ENCODE measurements at regions not wholly inside any gene's neighbourhood (a gene's known extent, or its start where the extent isn't known, plus 50 kb on each side); places are given as distances from the start of the nearest gene placed in this dataset.

DNA sequence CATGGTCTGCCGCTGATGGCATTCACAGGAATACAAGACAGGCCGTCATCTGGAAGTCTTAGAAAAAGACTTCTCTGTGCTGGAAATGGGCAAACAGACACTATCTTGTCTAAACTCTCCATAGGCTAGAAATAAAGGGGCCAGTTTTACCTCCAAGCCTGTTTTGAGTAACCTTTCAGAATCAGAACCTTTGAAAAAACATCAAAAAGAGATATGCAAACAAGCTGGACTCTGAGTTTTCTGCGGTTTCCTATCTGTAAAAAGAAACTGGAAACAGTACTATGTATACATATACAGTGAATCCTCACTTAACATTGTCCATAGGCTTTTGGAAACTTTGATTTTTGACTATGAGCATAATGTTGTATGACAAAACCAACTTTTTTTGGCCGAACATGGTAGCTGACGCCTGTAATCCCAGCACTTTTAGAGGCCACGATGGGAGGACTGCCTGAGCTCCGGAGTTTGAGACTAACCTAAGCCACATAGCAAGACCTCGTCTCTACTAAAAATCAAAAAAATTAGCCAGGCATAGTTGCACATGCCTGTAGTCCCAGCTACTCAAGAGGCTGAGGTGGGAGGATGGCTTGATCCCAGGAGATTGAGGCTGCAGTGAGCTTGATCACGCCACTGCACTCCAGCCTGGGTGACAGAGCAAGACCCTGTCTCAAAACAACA is 92.9 kb upstream of the MAX start:
- H3K27ac Mint-ChIP-seq = no peak overlapping the region
- TF ChIP-seq CTCF (IDR thresholded peaks at IDR 0.05; ENCODE audit: unreplicated experiment) = no peak
- H3K36me3 Mint-ChIP-seq (ENCODE audit: insufficient read depth) = no peaks in the 10 kb centered on the region
- H3K9me3 Mint-ChIP-seq (ENCODE audit: low read depth) = no peaks in the 10 kb centered on the region
- peaks cover 12% of the 10 kb centered on the region for H3K27me3 Mint-ChIP-seq
- no peak overlapping the region for H3K4me3 Mint-ChIP-seq (ENCODE audit: low read depth)
- DNase-seq (ENCODE audit: low spot score, unreplicated experiment) = no peak
- no peaks in the 10 kb centered on the region for H3K4me1 Mint-ChIP-seq (ENCODE audit: low read depth)

- Mint-ChIP-seq H3K9me3 (ENCODE audit: low read depth) (peaks cover 4% of the 10 kb centered on the region), H3K36me3 (ENCODE audit: insufficient read depth) (peaks cover 1% of the 10 kb centered on the region), H3K27ac (no peak overlapping the region), H3K4me1 (ENCODE audit: low read depth) (no peaks in the 10 kb centered on the region), H3K4me3 (ENCODE audit: low read depth) (no peak overlapping the region), H3K27me3 (peaks cover 4% of the 10 kb centered on the region)
- TF ChIP-seq CTCF (IDR thresholded peaks at IDR 0.05; ENCODE audit: unreplicated experiment) = no peak
- DNase-seq (ENCODE audit: low spot score, unreplicated experiment) = no peak
Observed at GRCh38 chr14:65198346-65198745, 96.0 kb upstream of the MAX start.

DNA sequence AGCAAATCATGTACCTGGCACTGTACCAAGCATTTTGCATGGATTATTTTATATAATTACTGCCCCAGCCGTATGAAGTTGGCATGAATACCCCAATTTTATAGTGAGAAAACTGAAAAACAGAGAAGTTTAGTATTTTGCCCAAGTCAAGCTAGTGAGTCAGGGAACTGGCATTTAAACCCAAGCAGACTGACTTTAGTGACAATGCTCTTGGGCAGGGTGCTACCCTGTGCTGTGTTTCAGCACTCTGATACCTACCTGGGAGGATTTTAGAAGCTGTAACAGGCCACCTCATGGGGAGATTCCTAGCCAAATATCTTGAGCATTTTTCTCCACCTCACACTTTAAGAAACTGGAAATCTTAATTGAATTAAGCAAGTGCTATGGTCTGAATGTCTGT is 98.1 kb upstream of the MAX start:
- H3K4me1 Mint-ChIP-seq (ENCODE audit: low read depth) = peaks cover 8% of the 10 kb centered on the region
- H3K4me3 Mint-ChIP-seq (ENCODE audit: low read depth) = no peak overlapping the region
- H3K27ac Mint-ChIP-seq = no peak overlapping the region
- peaks cover 1% of the 10 kb centered on the region for H3K36me3 Mint-ChIP-seq (ENCODE audit: insufficient read depth)
- no peak for TF ChIP-seq CTCF (IDR thresholded peaks at IDR 0.05; ENCODE audit: unreplicated experiment)
- H3K9me3 Mint-ChIP-seq (ENCODE audit: low read depth) = peaks cover 4% of the 10 kb centered on the region
- DNase-seq (ENCODE audit: low spot score, unreplicated experiment) = no peak
- H3K27me3 Mint-ChIP-seq = no peaks in the 10 kb centered on the region

DNA sequence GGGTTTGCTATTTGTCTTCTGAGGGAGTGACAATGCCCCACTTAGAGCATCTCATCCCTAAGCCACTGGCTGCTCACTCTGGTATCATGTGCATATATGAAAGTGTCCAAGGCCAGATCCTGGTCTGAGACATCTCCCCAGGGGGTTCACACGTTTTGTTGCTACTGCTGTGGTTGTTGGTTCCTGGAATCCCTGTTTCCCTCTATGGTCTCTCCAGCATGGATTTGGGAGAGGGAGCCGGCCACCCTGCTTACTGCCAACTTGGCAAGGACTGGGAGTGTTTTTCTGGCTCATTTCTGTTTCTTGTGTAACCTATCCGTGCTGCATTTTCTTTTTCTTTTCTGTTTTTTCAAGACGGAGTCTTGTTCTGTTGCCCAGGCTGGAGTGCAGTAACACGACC is 101.3 kb upstream of the MAX start:
- no peak overlapping the region for H3K4me3 Mint-ChIP-seq (ENCODE audit: low read depth)
- peaks cover 8% of the 10 kb centered on the region for H3K4me1 Mint-ChIP-seq (ENCODE audit: low read depth)
- H3K27me3 Mint-ChIP-seq = no peaks in the 10 kb centered on the region
- H3K27ac Mint-ChIP-seq = peak overlapping the region; percentile 65
- peaks cover 1% of the 10 kb centered on the region for H3K36me3 Mint-ChIP-seq (ENCODE audit: insufficient read depth)
- no peak for DNase-seq (ENCODE audit: low spot score, unreplicated experiment)
- peaks cover 4% of the 10 kb centered on the region for H3K9me3 Mint-ChIP-seq (ENCODE audit: low read depth)
- TF ChIP-seq CTCF (IDR thresholded peaks at IDR 0.05; ENCODE audit: unreplicated experiment) = no peak

- no peak for TF ChIP-seq CTCF (IDR thresholded peaks at IDR 0.05; ENCODE audit: unreplicated experiment)
- H3K4me1 Mint-ChIP-seq (ENCODE audit: low read depth) = peaks cover 8% of the 10 kb centered on the region
- no peak overlapping the region for H3K27ac Mint-ChIP-seq
- peaks cover 4% of the 10 kb centered on the region for H3K9me3 Mint-ChIP-seq (ENCODE audit: low read depth)
- peaks cover 2% of the 10 kb centered on the region for H3K27me3 Mint-ChIP-seq
- H3K4me3 Mint-ChIP-seq (ENCODE audit: low read depth) = no peak overlapping the region
- peaks cover 1% of the 10 kb centered on the region for H3K36me3 Mint-ChIP-seq (ENCODE audit: insufficient read depth)
- DNase-seq (ENCODE audit: low spot score, unreplicated experiment) = no peak
Observed at GRCh38 chr14:65204056-65204455, 101.7 kb upstream of the MAX start.

All from progenitor cell of endocrine pancreas (in vitro differentiated cells).